ENCODE measurements at regions not wholly inside any gene's neighbourhood (a gene's known extent, or its start where the extent isn't known, plus 50 kb on each side); places are given as distances from the start of the nearest gene placed in this dataset.

DNA sequence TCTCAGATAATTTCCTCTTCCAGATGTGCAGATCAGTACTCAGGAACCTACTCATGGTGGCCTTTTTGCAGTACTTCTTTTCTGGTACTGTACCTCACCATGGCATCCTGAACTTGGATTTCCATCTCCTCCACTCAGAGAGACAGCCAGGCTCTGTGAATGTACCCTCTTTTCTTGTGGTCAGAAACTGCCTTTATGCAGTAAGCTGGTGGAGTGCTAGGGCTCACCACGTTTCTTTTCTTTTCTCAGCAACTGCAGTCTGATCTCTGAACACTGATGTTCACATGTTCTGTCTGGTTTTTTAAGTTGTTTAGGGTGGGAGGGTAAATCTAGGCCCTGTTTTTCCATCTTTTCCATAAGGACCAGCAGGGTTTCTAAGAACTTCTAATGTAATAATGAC, 99.8 kb upstream of the NRXN3 start:
- no peak for DNase-seq
- Histone ChIP-seq H3K79me1 (ENCODE audit: insufficient read depth, low read depth, low read length, poor library complexity, severe bottlenecking) (no peaks in the 10 kb centered on the region), H2AK5ac (ENCODE audit: insufficient read length, low read length) (no peak overlapping the region), H3T11ph (ENCODE audit: low read length) (no peak overlapping the region), H3K27me3 (ENCODE audit: insufficient read depth, low read length) (no peaks in the 10 kb centered on the region), H3K56ac (ENCODE audit: insufficient read length, low read depth, low read length) (no peak overlapping the region), H3K14ac (ENCODE audit: insufficient read depth, low read length) (no peak overlapping the region), H3K4me1 (ENCODE audit: insufficient read depth, low read length) (no peaks in the 10 kb centered on the region), H4K8ac (replicated peaks; ENCODE audit: insufficient read length, low read depth, low read length) (no peak overlapping the region), H2BK120ac (ENCODE audit: low read depth, low read length, poor library complexity, severe bottlenecking) (no peak overlapping the region), H3K23ac (ENCODE audit: insufficient read length, low read depth, low read length) (no peak overlapping the region), H3K9ac (ENCODE audit: extremely low read depth, insufficient read length, low read length) (no peak overlapping the region), H4K20me1 (ENCODE audit: control insufficient read depth, insufficient read depth, insufficient read length) (no peaks in the 10 kb centered on the region), H3K4me2 (ENCODE audit: insufficient read depth, insufficient read length, low read length) (no peak overlapping the region), H3K18ac (ENCODE audit: insufficient read length, low read depth, low read length) (no peak overlapping the region), H3K4ac (ENCODE audit: low read depth, low read length) (no peak overlapping the region), H2BK15ac (ENCODE audit: low read depth, low read length) (no peak overlapping the region), H3K79me2 (ENCODE audit: insufficient read depth, low read length) (no peaks in the 10 kb centered on the region), H2BK5ac (ENCODE audit: insufficient read length, low read length) (no peak overlapping the region), H2BK12ac (ENCODE audit: insufficient read length, low read depth, low read length) (no peak overlapping the region), H4K91ac (ENCODE audit: insufficient read length, low read depth, low read length) (no peak overlapping the region), H2BK20ac (ENCODE audit: low read depth, low read length, poor library complexity, severe bottlenecking) (no peak overlapping the region), H3K23me2 (ENCODE audit: insufficient read length, low read depth, low read length, poor library complexity, severe bottlenecking) (no peaks in the 10 kb centered on the region), H3K9me3 (ENCODE audit: control insufficient read depth, low read depth, low read length) (no peaks in the 10 kb centered on the region), H2AFZ (ENCODE audit: low read length) (no peak overlapping the region), H3K27ac (ENCODE audit: insufficient read length, low read depth, low read length) (no peak overlapping the region), H4K5ac (ENCODE audit: insufficient read length, low read depth, low read length) (no peak overlapping the region)
- H3K4me1 Mint-ChIP-seq, result peaks cover 6 to 12% of the 10 kb centered on the region in 2 experiments; a peak in 3 of 4 replicates
- no peak overlapping the region for H3K4me3 Mint-ChIP-seq
- WGBS (ENCODE audit: extremely low coverage, insufficient read length, low lambda C conversion rate), result no CpG with 5 or more reads among the region's 1 CpG
- H3K36me3 Mint-ChIP-seq (ENCODE audit: insufficient read depth in 1 of 3, low read depth in 3 of 3), result no peaks in the 10 kb centered on the region
- H3K9me3 Mint-ChIP-seq, result no peaks in the 10 kb centered on the region
- H3K27me3 Mint-ChIP-seq (ENCODE audit: low read depth), result peaks cover 3% of the 10 kb centered on the region
- no peak for TF ChIP-seq CTCF (conservative IDR thresholded peaks at IDR 0.05)
- peak overlapping the region in 1 of 3 experiments; percentile 24; a peak in 1 of 7 replicates for H3K27ac Mint-ChIP-seq
